SK-N-SH (cell line): ENCODE measurements at regions not wholly inside any gene's neighbourhood (a gene's known extent, or its start where the extent isn't known, plus 50 kb on each side); places are given as distances from the start of the nearest gene placed in this dataset.

Source experiments
- JUND ChIP-seq: IDR thresholded peaks from 2 replicates; pipeline ENCODE4 v1.4.0; 2012
- MXI1 ChIP-seq: IDR thresholded peaks from 2 replicates; pipeline ENCODE4 v1.6.1; 2012; ENCODE audit warnings: mild to moderate bottlenecking, low read depth, low read length, improper control_type of control experiment
- RXRA ChIP-seq: IDR thresholded peaks from 2 replicates; pipeline ENCODE4 v1.4.0; 2012; ENCODE audit warnings: low read depth, mild to moderate bottlenecking, borderline replicate concordance
- YY1 ChIP-seq: IDR thresholded peaks from 2 replicates; pipeline ENCODE4 v1.4.0; 2012; ENCODE audit warnings: low read depth, mild to moderate bottlenecking
- TF ChIP-seq, protein P1 (sequence below): fragments of 200-600 bp; sonication (generic); IDR thresholded peaks from 2 replicates; pipeline ENCODE4 v1.6.1; 2017; ENCODE audit warnings: antibody characterized with exemption, mild to moderate bottlenecking, moderate library complexity
- TF ChIP-seq, protein P2 (sequence below): IDR thresholded peaks from 2 replicates; pipeline ENCODE4 v1.6.1; 2012; ENCODE audit warnings: mild to moderate bottlenecking, low read depth, low read length, moderate library complexity
- TF ChIP-seq, protein P3 (sequence below): fragments of 150-350 bp; IDR thresholded peaks from 2 replicates; pipeline ENCODE4 v1.6.1; 2017; ENCODE audit warnings: antibody characterized with exemption, low read length, low read depth, borderline replicate concordance

DNA sequence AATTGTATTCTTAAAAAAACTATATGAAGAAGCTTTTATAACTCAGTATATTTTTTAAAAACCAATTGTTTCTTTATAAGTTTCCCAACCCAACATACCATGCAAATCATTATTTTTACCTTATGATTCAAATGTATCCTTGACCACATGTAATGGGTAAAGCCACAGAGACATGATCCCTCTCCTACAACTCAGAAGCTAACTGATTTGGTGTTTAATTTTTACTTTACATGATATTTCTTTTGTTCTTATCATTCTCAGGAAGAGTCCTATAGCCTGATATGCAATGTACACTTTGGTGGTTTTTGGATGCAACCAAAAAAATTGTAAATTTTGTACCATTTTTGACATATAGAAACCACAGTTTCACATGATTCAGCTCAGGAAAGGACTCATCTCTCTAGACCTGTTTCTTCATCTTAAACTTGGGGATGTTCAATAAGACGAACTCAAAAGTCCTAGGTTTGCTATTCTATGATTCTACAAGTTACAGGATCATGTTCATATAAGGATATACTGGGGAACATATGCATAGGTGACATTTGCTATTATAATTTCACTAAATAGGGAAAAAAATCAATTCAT is 85.2 kb upstream of the RBBP8 start:
- TF ChIP-seq MXI1 = no peak
- TF ChIP-seq, protein P1, sequence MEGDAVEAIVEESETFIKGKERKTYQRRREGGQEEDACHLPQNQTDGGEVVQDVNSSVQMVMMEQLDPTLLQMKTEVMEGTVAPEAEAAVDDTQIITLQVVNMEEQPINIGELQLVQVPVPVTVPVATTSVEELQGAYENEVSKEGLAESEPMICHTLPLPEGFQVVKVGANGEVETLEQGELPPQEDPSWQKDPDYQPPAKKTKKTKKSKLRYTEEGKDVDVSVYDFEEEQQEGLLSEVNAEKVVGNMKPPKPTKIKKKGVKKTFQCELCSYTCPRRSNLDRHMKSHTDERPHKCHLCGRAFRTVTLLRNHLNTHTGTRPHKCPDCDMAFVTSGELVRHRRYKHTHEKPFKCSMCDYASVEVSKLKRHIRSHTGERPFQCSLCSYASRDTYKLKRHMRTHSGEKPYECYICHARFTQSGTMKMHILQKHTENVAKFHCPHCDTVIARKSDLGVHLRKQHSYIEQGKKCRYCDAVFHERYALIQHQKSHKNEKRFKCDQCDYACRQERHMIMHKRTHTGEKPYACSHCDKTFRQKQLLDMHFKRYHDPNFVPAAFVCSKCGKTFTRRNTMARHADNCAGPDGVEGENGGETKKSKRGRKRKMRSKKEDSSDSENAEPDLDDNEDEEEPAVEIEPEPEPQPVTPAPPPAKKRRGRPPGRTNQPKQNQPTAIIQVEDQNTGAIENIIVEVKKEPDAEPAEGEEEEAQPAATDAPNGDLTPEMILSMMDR = no peak
- TF ChIP-seq RXRA = no peak
- no peak for TF ChIP-seq JUND
- no peak for TF ChIP-seq YY1
- TF ChIP-seq, protein P2, sequence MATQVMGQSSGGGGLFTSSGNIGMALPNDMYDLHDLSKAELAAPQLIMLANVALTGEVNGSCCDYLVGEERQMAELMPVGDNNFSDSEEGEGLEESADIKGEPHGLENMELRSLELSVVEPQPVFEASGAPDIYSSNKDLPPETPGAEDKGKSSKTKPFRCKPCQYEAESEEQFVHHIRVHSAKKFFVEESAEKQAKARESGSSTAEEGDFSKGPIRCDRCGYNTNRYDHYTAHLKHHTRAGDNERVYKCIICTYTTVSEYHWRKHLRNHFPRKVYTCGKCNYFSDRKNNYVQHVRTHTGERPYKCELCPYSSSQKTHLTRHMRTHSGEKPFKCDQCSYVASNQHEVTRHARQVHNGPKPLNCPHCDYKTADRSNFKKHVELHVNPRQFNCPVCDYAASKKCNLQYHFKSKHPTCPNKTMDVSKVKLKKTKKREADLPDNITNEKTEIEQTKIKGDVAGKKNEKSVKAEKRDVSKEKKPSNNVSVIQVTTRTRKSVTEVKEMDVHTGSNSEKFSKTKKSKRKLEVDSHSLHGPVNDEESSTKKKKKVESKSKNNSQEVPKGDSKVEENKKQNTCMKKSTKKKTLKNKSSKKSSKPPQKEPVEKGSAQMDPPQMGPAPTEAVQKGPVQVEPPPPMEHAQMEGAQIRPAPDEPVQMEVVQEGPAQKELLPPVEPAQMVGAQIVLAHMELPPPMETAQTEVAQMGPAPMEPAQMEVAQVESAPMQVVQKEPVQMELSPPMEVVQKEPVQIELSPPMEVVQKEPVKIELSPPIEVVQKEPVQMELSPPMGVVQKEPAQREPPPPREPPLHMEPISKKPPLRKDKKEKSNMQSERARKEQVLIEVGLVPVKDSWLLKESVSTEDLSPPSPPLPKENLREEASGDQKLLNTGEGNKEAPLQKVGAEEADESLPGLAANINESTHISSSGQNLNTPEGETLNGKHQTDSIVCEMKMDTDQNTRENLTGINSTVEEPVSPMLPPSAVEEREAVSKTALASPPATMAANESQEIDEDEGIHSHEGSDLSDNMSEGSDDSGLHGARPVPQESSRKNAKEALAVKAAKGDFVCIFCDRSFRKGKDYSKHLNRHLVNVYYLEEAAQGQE = no peak
- TF ChIP-seq, protein P3, sequence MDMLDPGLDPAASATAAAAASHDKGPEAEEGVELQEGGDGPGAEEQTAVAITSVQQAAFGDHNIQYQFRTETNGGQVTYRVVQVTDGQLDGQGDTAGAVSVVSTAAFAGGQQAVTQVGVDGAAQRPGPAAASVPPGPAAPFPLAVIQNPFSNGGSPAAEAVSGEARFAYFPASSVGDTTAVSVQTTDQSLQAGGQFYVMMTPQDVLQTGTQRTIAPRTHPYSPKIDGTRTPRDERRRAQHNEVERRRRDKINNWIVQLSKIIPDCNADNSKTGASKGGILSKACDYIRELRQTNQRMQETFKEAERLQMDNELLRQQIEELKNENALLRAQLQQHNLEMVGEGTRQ = no peak
